GM12865 (cell line): ENCODE measurements at regions not wholly inside any gene's neighbourhood (a gene's known extent, or its start where the extent isn't known, plus 50 kb on each side); places are given as distances from the start of the nearest gene placed in this dataset.
"Not testable (repeated sequence)": the region's sequence is repeated elsewhere in the genome, so short reads cannot be mapped to it uniquely, and the experiment has no call there.

Experiments used
- DNase-seq: peaks from one replicate; pipeline ENCODE4 v3.0.0; 2010; ENCODE audit warnings: low read depth
- H3K4me3 ChIP-seq: 2 replicates; pipeline ENCODE4 v1.5.1; 2011; ENCODE audit warnings: mild to moderate bottlenecking, low read depth, low read length, control low read depth
- TF ChIP-seq, protein P1 (sequence below): IDR thresholded peaks from 2 replicates; pipeline ENCODE4 v1.5.1; 2011; ENCODE audit warnings: low read length, control low read depth, low read depth, inconsistent platforms; ENCODE audit not compliant: insufficient read depth; ENCODE audit errors: missing control alignments

DNA sequence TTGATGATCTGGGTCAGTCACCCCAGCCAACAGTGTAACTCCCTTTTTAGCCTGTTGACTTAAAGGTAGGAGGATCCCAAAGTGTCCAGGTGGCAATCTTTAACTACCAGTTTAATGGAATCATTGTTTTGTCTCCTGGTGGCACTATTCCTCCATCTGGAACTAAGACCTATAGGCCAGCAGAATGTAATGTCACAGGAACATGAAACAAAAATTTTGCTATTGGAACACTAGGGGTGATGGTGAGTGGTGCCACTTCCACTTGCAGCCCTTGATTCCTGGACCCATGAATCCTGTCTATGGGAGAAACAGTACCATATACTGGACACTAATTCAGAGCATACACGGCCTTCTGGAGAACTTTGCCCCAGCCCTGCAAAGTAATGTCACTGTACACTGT is 219.5 kb upstream of the RASA1 start:
- DNase-seq = peak; percentile 21
- TF ChIP-seq, protein P1, sequence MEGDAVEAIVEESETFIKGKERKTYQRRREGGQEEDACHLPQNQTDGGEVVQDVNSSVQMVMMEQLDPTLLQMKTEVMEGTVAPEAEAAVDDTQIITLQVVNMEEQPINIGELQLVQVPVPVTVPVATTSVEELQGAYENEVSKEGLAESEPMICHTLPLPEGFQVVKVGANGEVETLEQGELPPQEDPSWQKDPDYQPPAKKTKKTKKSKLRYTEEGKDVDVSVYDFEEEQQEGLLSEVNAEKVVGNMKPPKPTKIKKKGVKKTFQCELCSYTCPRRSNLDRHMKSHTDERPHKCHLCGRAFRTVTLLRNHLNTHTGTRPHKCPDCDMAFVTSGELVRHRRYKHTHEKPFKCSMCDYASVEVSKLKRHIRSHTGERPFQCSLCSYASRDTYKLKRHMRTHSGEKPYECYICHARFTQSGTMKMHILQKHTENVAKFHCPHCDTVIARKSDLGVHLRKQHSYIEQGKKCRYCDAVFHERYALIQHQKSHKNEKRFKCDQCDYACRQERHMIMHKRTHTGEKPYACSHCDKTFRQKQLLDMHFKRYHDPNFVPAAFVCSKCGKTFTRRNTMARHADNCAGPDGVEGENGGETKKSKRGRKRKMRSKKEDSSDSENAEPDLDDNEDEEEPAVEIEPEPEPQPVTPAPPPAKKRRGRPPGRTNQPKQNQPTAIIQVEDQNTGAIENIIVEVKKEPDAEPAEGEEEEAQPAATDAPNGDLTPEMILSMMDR = no peak
- H3K4me3 ChIP-seq = no peak overlapping the region

DNA sequence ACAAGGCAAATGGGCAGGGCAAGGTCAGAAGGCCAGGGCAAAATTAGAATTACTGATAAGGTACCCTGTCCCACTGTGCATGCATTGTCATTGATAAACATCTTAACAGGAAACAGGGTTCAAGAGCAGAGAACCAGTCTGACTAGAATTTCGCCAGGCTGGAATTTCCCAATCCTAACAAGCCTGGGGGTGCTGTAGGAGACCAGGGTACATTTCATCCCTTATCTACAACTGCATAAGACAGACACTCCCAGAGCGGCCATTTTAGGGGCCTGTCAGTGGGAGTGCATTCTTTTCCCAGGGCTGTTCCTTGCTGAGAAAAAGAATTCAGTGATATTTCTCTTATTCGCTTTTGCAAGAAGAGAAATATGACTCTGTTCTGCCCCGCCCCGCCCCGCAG is 218.7 kb upstream of the RASA1 start:
- not testable (repeated sequence) for H3K4me3 ChIP-seq, DNase-seq

DNA sequence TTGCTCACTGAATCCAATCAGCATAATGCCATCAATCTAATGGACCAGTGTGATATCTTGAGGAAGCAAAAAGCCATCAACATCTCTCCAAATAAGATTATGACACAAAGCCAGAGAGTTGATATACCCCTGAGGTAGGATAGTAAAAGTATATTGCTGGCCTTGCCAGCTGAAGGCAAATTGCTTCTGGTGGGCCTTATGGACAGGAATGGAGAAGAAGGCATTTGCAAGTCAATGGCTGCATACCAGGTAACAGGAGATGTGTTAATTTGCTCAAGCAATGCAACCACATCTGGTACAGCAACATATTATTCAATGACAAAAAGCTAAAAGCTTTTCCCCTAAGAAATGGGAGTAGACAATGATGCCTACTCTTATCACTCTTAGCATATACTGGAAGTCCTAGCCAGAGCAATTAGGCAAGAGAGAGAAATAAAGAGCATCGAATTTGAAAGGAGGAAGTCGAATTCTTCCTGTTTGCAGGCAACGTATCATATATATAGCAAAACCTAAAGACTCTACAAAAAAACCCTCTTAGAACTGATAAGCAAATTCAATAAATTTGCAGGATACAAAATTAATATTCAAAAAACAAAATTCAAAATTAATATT is 216.1 kb upstream of the RASA1 start:
- no peak overlapping the region for H3K4me3 ChIP-seq
- DNase-seq = no peak

DNA sequence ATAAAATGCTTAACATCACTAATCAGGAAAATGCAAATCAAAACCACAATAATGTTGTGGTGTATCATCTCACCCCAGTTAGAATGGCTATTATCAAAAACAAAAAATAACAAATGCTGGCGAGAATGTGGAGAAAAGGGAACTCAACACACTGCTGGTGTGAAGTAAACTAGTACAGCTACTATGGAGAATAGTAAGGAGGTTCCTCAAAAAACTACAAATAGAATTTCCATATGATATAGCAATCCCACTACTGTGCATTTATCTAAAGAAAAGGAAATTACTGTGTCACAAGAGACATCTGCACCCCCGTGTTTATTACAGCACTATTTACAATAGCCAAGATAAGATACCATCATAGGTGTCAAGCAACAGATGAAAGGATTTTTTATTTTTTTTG is 214.5 kb upstream of the RASA1 start:
- TF ChIP-seq, protein P1 = no peak
- DNase-seq = no peak
- H3K4me3 ChIP-seq = no peak overlapping the region

More for the DNA sequence above, 216.1 kb upstream of the RASA1 start:
- TF ChIP-seq, protein P1 = no peak

DNA sequence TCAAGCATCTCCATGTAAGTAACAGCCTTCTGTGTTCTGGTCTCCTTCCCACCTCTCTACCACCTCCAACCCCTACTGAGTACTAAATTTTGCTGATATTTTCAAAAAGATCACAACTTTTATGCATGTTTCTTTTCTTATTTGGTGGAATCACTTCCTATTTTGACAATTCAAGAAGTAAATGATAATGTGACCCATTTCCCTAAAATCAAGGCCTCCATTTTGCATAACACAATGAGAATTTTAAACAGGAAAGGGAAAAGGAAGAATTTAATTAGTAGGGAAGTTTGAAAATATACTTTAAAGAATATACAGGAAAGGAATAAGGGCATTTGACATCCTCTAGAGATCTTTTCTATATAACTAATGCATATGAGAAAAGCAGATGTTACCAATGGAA is 212.9 kb upstream of the RASA1 start:
- no peak for DNase-seq
- TF ChIP-seq, protein P1 = no peak
- no peak overlapping the region for H3K4me3 ChIP-seq

DNA sequence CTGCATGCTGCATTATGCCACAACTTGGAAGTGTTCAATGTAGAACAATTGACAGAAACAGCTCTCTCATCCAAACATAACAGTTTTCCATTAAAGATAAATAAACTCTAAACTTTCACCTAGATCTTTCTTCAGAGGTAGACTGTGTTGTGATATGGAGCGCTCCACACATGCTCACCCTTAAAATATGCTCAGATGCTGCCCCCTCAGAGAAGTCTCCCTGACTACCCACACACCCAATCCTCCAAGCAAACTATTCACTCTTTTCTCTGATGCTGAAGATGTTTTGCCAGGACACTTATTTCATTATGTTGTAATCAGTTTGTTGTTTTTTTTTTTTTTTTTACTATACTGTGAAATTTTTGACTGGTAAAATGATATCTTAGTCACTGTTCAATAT is 206.6 kb upstream of the RASA1 start:
- H3K4me3 ChIP-seq = no peak overlapping the region
- DNase-seq = no peak
- TF ChIP-seq, protein P1 = no peak

DNA sequence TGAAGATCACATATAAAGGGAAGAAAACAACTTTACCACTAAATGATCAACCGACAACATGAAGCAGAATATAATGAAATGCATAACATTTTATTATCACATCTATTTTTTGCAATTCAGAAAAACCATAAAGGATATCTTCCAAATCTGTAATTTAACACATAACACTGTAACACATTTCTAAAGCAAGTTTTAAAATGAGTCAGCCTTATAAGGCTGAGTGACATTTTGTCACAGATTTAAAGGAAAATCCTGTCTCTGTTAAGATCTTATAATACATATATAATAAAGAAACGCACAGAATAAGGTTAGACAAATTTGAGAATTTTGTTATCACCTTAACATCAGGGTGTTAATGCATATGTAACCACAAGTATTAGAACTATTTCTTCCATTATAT is 198.4 kb upstream of the RASA1 start:
- TF ChIP-seq, protein P1 = no peak
- no peak overlapping the region for H3K4me3 ChIP-seq
- no peak for DNase-seq
